GM23248 (cell line): ENCODE measurements at regions not wholly inside any gene's neighbourhood (a gene's known extent, or its start where the extent isn't known, plus 50 kb on each side); places are given as distances from the start of the nearest gene placed in this dataset.

Source experiments
- DNase-seq: peaks from one replicate; pipeline ENCODE4 v3.0.0-alpha.2; 2015
- H2AFZ ChIP-seq: fragments of 200-600 bp; sonication (generic); 2 replicates; pipeline ENCODE4 v1.6.1; 2016; ENCODE audit warnings: antibody characterized with exemption
- H3F3A ChIP-seq: fragments of 200-600 bp; sonication (generic); 2 replicates; pipeline ENCODE4 v1.6.1; 2016; ENCODE audit warnings: mild to moderate bottlenecking, antibody characterized with exemption, mixed run types; ENCODE audit not compliant: insufficient read depth
- H3K27ac ChIP-seq: fragments of 200-600 bp; sonication (generic); 2 replicates; pipeline ENCODE4 v1.5.1; 2016; ENCODE audit warnings: mild to moderate bottlenecking
- H3K27me3 ChIP-seq: fragments of 200-600 bp; sonication (generic); replicated peaks from 2 replicates; pipeline ENCODE4 v1.6.1; 2016; ENCODE audit warnings: mild to moderate bottlenecking; ENCODE audit not compliant: insufficient read depth
- H3K36me3 ChIP-seq: fragments of 200-600 bp; sonication (generic); 2 replicates; pipeline ENCODE4 v1.6.1; 2016; ENCODE audit warnings: low read depth, mild to moderate bottlenecking
- H3K4me1 ChIP-seq: fragments of 200-600 bp; sonication (generic); 2 replicates; pipeline ENCODE4 v1.6.1; 2016; ENCODE audit warnings: mild to moderate bottlenecking; ENCODE audit not compliant: insufficient read depth
- H3K4me2 ChIP-seq: fragments of 200-600 bp; sonication (generic); one replicate; pipeline ENCODE4 v1.6.1; 2016; ENCODE audit warnings: mild to moderate bottlenecking; ENCODE audit not compliant: unreplicated experiment
- H3K4me3 ChIP-seq: fragments of 200-600 bp; sonication (generic); 2 replicates; pipeline ENCODE4 v1.5.1; 2016; ENCODE audit warnings: mild to moderate bottlenecking
- H3K79me2 ChIP-seq: fragments of 200-600 bp; sonication (generic); 2 replicates; pipeline ENCODE4 v1.6.1; 2016; ENCODE audit warnings: mild to moderate bottlenecking; ENCODE audit not compliant: insufficient read depth
- H3K9ac ChIP-seq: fragments of 200-600 bp; sonication (generic); 2 replicates; pipeline ENCODE4 v1.6.1; 2016; ENCODE audit warnings: mild to moderate bottlenecking
- H3K9me2 ChIP-seq: fragments of 200-600 bp; sonication (generic); 2 replicates; pipeline ENCODE4 v1.6.1; 2016; ENCODE audit warnings: mixed run types, mild to moderate bottlenecking, moderate library complexity; ENCODE audit not compliant: insufficient read depth
- H3K9me3 ChIP-seq: fragments of 200-600 bp; sonication (generic); one replicate; pipeline ENCODE4 v1.6.1; 2017; ENCODE audit warnings: low read depth
- H4K20me1 ChIP-seq: fragments of 200-600 bp; sonication (generic); 2 replicates; pipeline ENCODE4 v1.6.0; 2016; ENCODE audit not compliant: insufficient read depth
- EZH2 ChIP-seq: fragments of 200-600 bp; sonication (generic); IDR thresholded peaks from 2 replicates; pipeline ENCODE4 v1.6.1; 2018; ENCODE audit warnings: antibody characterized with exemption, mild to moderate bottlenecking; ENCODE audit not compliant: insufficient read depth, poor library complexity, severe bottlenecking
- EZH2phosphoT487 ChIP-seq: fragments of 200-600 bp; sonication (generic); IDR thresholded peaks from 2 replicates; pipeline ENCODE4 v1.6.1; 2018; ENCODE audit warnings: antibody characterized with exemption, moderate library complexity, mild to moderate bottlenecking, low read depth; ENCODE audit not compliant: insufficient read depth
- WGBS, 2 experiments: methylation state at CpG; one replicate each; pipeline ENCODE4 v1.1.6; 2015 to 2017; ENCODE audit warnings: low lambda C conversion rate in 2 of 2, low coverage in 1 of 2; ENCODE audit errors: missing lambda C conversion rate in 2 of 2; 5-methylcytosine and 5-hydroxymethylcytosine counted together
- in situ Hi-C: fragments of 300-500 bp; cut with MboI; formaldehyde crosslinking; loops from 2 replicates; pipeline ENCODE4 v1.15.0; 2020

- WGBS, 2 experiments = 42 to 48% methylated on average over 2 of the region's 2 CpGs
- in situ Hi-C loops = no loop called here
- Histone ChIP-seq H3K9me3 (no peaks in the 10 kb centered on the region), H3K4me1 (no peaks in the 10 kb centered on the region), H3K4me3 (no peak overlapping the region), H3K9ac (no peak overlapping the region), H4K20me1 (no peaks in the 10 kb centered on the region), H3K27ac (no peak overlapping the region), H3K4me2 (no peak overlapping the region), H2AFZ (no peak overlapping the region), H3F3A (peaks cover 9% of the 10 kb centered on the region; the same call in 1 of the 2 replicates), H3K9me2 (no peaks in the 10 kb centered on the region), H3K36me3 (no peaks in the 10 kb centered on the region), H3K79me2 (no peaks in the 10 kb centered on the region), H3K27me3 (no peaks in the 10 kb centered on the region)
- TF ChIP-seq EZH2phosphoT487 (no peak), EZH2 (no peak)
- DNase-seq = peak; percentile 33
Observed at GRCh38 chr9:118630931-118631595, 738.2 kb downstream of the BRINP1 start.

DNA sequence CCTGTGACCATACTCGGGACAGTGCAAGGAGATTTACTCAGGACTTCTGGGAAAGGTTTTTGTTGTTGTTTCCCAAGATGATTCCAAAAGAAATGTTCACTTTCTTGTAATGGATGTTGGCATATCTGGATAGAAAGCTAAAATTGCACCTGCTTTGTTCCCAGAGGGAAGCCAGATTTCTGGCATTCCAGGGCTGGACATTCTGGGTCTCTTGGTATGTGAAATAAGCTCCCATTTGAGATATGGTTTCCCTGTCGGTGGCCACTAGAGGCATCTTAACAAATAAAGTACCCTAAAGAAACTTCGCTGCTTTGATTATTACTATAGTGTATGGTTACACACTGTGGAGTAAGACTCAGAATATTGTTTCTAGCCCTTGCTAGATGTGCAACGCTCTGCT is 737.3 kb downstream of the BRINP1 start:
- no peaks in the 10 kb centered on the region for H3K9me3 ChIP-seq
- no peaks in the 10 kb centered on the region for H3K4me1 ChIP-seq
- H3K4me3 ChIP-seq = no peak overlapping the region
- DNase-seq = no peak
- H4K20me1 ChIP-seq = no peaks in the 10 kb centered on the region
- no peak overlapping the region for H3K4me2 ChIP-seq
- no peak overlapping the region for H3K27ac ChIP-seq
- TF ChIP-seq EZH2 (no peak), EZH2phosphoT487 (no peak)
- H3K36me3 ChIP-seq = no peaks in the 10 kb centered on the region
- H3K9me2 ChIP-seq = no peaks in the 10 kb centered on the region
- no peak overlapping the region for H3K9ac ChIP-seq
- no peaks in the 10 kb centered on the region for H3K79me2 ChIP-seq
- 43 to 50% methylated on average over 4 of the region's 4 CpGs for WGBS, 2 experiments
- no peaks in the 10 kb centered on the region for H3K27me3 ChIP-seq
- peaks cover 9% of the 10 kb centered on the region; the same call in 1 of the 2 replicates for H3F3A ChIP-seq
- in situ Hi-C loops = no loop called here
- H2AFZ ChIP-seq = no peak overlapping the region

DNA sequence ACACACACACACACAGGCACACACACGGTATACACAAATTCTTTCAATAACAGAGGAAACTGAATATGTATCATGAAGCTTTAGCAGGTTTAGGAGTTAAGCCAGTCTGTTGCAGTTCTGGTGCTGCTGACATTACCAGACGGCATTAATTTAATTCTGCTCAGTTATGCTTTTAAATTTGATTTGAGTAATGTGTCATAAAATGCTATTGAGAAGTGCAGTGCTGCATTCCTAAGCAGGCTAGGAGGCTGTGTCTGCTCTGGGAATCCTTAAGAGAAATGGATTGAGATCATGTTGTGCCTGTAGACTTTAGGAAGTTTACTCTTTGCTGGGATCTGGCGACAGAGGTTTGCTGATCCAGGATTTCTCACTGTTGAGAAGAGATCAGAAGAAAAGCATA is 733.8 kb downstream of the BRINP1 start:
- in situ Hi-C loops = no loop called here
- DNase-seq = no peak
- Histone ChIP-seq H3K9me2 (no peaks in the 10 kb centered on the region), H3F3A (peaks cover 9% of the 10 kb centered on the region; the same call in 1 of the 2 replicates), H3K9me3 (no peaks in the 10 kb centered on the region), H3K36me3 (no peaks in the 10 kb centered on the region), H2AFZ (no peak overlapping the region), H3K4me1 (no peaks in the 10 kb centered on the region), H3K79me2 (no peaks in the 10 kb centered on the region), H3K4me3 (no peak overlapping the region), H3K9ac (no peak overlapping the region), H3K27me3 (no peaks in the 10 kb centered on the region), H3K4me2 (no peak overlapping the region), H3K27ac (no peak overlapping the region), H4K20me1 (no peaks in the 10 kb centered on the region)
- TF ChIP-seq EZH2phosphoT487 = no peak
- TF ChIP-seq EZH2 = no peak
- 15 to 30% methylated on average over 3 of the region's 3 CpGs for WGBS, 2 experiments

DNA sequence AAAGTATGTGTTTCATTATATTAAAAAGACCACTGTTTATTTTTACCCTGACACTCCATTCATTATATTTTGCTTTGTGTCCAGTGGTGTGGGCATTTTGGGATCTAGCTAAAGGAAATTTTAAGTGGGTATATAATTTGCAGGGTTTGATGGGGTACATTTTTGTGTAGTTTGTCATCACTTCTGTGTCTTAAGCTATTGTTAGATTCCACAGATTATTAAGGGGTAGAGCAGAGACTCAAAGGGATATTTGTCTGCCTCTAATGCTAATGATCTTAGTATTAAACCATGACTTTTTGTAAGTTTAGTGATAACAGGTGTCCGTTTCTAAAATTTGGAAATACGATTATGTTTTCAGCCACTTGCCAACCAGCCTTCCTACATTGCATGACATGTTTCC is 731.6 kb downstream of the BRINP1 start:
- Histone ChIP-seq H3K4me3 (no peak overlapping the region), H2AFZ (no peak overlapping the region), H3K4me2 (no peak overlapping the region), H3K9me2 (no peaks in the 10 kb centered on the region), H3K4me1 (no peaks in the 10 kb centered on the region; the same call in 1 of the 2 replicates), H3K9ac (no peak overlapping the region), H3K79me2 (no peaks in the 10 kb centered on the region), H3K27ac (no peak overlapping the region), H3K9me3 (no peaks in the 10 kb centered on the region), H4K20me1 (no peaks in the 10 kb centered on the region), H3F3A (no peaks in the 10 kb centered on the region), H3K27me3 (no peaks in the 10 kb centered on the region), H3K36me3 (no peaks in the 10 kb centered on the region)
- no peak for DNase-seq
- WGBS, 2 experiments = 30 to 33% methylated on average over 2 of the region's 2 CpGs
- TF ChIP-seq EZH2 (no peak), EZH2phosphoT487 (no peak)
- in situ Hi-C loops = no loop called here
